Posterior cingulate gyrus (tissue), 11 donors: ENCODE measurements at regions not wholly inside any gene's neighbourhood (a gene's known extent, or its start where the extent isn't known, plus 50 kb on each side); places are given as distances from the start of the nearest gene placed in this dataset.
"Not testable (repeated sequence)": the region's sequence is repeated elsewhere in the genome, so short reads cannot be mapped to it uniquely, and the experiment has no call there.

Experiments used
- DNase-seq, 10 donors: peaks; one replicate each; pipeline versions ENCODE4 v3.0.0 to v3.0.0-alpha.2; 2020 to 2021; ENCODE audit warnings: mixed read lengths in 3 of 10
- intact Hi-C: fragments of 100-400 bp; cut with DNase I; formaldehyde crosslinking; loops from one replicate; pipeline ENCODE4 v1.15.1; 2023

DNA sequence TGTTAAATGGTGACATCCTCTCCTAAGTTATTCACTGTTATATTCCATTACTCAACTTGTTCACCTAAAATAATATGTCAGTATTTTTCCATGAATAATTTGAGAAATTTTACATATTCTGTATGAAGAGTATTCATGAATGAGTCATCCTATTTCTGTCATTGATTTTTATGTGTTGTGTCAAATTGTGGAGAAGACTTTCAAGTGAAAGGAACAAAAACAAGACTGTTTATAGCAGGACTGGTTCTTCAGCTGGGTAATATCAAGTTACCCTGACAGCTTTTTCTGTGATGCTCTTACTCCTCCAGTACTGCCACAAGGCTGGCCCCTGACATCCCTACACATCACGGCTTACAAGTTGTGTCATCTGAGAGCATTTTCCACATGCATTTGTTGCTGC, 847.7 kb downstream of the NCAM2 start:
- intact Hi-C loops: no loop called here
- no peak for DNase-seq

GRCh38 chr21:21851205-21851604, 853.0 kb downstream of the NCAM2 start:
- DNase-seq: no peak
- intact Hi-C loops: no loop called here

GRCh38 chr21:21851657-21852056, 853.4 kb downstream of the NCAM2 start:
- DNase-seq: no peak
- intact Hi-C loops: no loop called here

- intact Hi-C loops: no loop called here
- DNase-seq: no peak
Measured at GRCh38 chr21:21858502-21859334, 860.5 kb downstream of the NCAM2 start.

DNA sequence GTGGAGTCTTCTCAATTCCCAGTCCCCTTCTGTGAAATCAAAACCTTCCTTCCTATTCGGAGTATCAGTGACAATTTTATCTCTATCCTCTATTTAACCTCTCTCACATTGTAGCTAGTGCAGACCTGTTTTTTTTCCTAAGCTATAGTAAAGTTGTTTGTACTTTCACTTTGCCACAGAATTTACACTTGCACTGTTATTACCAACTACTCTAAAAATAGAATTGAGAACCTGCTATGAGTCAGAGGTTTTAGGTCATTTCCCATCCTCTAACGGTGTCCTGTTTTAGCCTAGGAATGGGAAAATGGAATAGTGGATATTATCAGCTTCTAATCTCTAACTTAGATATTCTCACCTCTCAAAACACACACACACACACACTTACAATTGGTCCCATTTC, 862.7 kb downstream of the NCAM2 start:
- no peak for DNase-seq
- intact Hi-C loops: no loop called here

DNA sequence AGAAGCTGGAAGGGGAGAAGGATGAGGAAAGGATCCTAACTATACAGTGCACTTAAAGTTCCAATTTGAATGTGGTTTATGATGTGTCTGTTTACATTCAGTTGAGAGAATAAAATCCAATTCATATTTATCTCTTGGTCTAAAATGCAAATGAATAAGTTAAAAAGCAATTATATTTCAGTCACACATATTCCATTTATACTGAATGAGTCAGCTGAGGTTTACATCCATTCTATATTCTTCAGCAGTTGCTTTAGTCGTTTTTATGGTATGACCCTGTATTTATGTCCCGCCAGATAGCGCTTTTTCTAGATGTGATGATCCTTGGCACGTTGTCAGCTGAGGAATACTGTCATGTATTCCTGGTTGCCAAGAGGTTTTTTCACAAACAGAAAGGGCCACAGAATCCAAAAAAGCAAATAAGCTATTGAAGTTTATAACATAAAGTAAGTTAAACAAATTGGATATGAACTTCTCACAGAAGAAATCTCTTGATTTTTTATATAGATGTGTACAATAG, 866.2 kb downstream of the NCAM2 start:
- intact Hi-C loops: no loop called here
- DNase-seq: no peak

DNA sequence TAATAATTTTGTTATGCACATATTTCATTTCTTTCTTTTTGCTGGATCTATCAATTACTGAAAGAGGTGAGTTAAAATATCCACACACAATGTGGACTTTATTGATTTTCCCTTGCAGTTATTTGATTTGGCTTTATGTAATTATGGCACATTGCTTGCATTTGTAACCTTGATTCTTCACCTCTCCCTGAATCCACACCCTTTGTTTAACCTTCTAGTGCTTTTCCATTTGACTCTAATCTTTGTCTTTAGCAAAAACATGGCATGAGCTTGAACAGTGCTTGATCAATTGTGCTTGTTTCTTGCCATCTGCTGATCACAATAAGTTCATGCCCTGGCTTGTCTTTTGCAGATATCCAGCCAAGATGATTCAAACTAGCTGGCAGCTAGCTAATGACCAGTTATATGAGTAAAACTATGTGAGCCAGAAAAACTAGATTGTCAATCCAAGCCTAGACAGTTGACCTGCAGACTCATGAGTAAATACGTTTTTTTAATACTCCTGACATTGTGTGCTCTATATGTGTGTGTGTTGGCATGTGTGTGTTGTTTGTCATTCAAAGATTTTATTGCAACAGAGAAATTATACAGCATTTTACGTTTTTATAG, 899.2 kb downstream of the NCAM2 start:
- intact Hi-C loops: no loop called here
- DNase-seq: no peak

DNA sequence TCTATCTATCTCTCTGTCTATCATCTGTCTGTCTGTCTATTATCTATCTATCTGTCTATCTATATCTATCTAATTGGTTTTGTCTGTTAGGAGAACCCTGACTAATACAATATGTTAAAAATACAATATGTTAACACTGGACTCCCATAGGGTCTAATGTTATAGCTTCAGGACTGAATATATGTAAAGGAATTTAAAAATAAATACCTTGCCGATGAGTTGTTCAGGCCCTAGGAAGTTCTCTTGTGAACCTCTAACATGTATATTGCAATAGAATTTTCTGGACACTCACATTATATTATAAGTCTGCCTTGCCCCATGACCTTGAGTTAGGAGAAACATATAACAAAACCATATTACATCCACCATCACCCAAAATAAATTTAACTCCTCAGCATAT, 900.6 kb downstream of the NCAM2 start:
- intact Hi-C loops: no loop called here

DNA sequence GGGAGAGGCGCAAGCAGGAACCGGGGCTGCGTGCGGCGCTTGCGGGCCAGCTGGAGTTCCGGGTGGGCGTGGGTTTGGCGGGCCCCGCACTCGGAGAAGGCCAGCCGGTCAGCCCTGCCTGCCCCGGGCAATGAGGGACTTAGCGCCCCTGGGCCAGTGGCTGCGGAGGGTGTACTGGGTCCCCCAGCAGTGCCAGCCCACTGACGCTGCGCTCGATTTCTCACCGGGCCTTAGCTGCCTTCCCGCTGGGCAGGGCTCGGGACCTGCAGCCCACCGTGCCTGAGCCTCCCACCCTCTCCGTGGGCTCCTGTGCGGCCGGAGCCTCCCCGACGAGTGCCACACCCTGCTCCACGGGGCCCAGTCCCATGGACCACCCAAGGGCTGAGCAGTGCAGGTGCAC, 904.2 kb downstream of the NCAM2 start:
- intact Hi-C loops: not testable (repeated sequence)
- peak in 1 of 10 donors; percentile 71 for DNase-seq

More for the DNA sequence above, 900.6 kb downstream of the NCAM2 start:
- DNase-seq: no peak

DNA sequence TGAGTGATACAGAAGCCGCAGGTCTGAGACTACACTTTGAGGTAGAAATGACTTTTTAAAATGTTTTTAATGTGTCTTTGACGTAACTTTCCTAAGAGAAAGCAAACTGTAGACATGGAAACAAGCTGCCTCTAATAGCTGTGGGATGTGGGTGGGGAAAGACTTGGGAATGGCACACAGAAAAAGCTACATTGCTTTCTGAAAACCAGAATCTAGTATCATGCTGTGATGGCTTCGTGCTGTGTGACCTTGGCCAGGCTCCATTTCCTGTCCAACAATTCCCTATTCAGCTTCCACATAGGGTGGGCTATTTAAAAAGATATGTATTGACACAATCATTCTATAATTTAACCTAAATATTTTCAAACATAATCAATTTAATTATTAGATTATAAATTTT, 909.1 kb downstream of the NCAM2 start:
- no peak for DNase-seq
- intact Hi-C loops: no loop called here

- intact Hi-C loops: no loop called here
- no peak for DNase-seq
Measured at GRCh38 chr21:21915816-21916215, 917.6 kb downstream of the NCAM2 start.

DNA sequence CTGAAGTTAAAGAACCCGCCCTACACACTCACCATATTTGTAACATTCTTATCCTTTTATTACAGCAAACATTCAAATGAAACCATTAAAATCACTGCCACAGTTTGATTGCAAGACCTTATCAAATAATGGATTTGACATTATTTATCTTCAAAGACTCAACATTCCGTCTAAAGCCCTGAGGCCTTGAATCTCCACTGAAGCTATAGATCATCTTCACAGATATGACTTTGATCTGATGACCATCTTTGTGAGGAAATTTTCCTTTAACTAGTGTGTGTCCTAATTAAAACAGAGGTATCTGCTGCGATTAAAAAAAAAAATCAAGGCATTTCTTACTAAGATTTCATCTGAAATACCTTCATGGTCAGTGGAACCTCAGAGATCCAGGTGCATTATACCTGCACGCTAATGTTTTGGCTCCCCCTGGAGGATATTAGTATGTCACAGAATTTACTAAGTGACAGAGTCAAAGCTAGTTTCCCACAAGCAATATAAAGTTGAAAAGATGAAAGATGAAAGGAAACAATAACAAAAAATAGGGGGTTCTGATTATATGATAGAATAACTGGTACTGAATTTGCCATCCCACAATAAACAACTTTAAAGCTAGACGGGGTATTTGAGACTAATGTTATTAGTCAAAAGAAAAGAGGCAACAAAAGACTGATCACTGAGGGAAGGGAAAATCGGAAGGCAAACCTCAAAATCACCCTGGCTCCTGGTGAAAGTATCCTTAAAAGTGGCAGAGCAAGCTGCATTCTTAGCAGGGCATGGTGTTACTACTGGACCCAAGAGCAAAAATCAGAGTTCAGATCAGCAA, 923.4 kb downstream of the NCAM2 start:
- no peak for DNase-seq
- intact Hi-C loops: loop anchor here (10.0 kb wide), 1 partner anchor 917 kb away; no protein-coding TSS in a partner anchor

DNA sequence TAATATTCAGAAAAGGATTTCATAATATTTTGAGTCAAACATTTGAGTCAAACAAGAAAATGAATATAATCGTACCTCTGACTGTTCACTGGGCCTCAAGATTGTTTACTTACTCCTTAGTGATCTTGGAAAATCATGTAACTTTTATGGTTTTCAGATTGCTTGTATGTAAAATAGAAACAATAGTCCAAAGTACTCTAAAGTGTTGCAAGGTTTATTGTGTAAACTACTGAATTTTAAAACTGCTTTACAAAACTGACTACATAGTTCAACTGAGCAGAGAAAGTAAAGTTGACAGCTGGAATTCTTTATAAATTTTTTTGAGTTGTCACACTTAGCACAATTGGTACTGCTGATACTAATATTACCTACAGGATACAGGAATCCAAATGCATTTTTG, 931.0 kb downstream of the NCAM2 start:
- intact Hi-C loops: loop anchor here (10.0 kb wide), 1 partner anchor 924 kb away; no protein-coding TSS in a partner anchor
- DNase-seq: no peak

- intact Hi-C loops: loop anchor here (10.0 kb wide), 1 partner anchor 925 kb away; no protein-coding TSS in a partner anchor
- DNase-seq: no peak
Measured at GRCh38 chr21:21929789-21930188, 931.6 kb downstream of the NCAM2 start.

GRCh38 chr21:21952566-21952965, 954.4 kb downstream of the NCAM2 start:
- no peak for DNase-seq
- intact Hi-C loops: no loop called here

- no peak for DNase-seq
- intact Hi-C loops: no loop called here
Measured at GRCh38 chr21:21955204-21955603, 957.0 kb downstream of the NCAM2 start.

- intact Hi-C loops: no loop called here
- DNase-seq: no peak
Measured at GRCh38 chr21:21957490-21957889, 959.3 kb downstream of the NCAM2 start.

DNA sequence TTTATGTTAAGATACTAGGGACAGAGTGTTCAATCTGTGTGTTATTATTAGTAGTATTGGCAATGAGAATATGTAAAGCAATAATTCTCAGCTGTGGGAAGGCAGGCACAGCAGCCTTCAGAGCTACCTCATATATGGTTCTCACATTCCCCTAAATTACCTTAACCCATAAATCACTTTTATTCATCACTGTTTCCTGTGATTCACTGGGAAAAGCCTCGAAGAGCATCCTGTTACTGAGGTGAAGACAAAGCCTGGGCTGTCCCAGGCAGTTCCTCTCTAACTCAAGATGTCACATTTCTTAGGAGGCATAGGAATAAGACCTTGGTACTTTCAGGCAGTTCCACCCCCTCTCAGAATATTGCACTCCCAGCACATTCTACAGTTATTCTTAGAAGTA, 965.7 kb downstream of the NCAM2 start:
- no peak for DNase-seq
- intact Hi-C loops: no loop called here

GRCh38 chr21:21968810-21969209, 970.6 kb downstream of the NCAM2 start:
- intact Hi-C loops: no loop called here

DNA sequence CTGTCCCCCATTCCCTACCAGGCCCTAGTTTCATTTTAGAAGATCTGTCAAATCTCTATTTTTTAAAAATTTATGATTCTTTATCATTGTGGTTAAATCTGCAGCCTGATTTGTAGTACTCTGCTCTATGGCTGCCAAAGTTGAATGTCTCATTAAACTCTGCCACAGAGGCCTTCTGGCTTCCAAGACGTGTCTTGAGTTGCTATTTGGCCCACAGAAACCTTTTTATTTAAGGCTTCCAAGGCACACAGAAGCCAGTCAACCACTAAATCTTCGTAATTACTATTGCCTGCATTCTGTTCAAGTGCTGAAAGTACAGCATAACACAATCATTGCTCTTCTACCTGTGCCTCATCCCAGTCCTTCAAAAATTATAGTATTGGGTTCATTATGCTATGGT, 971.0 kb downstream of the NCAM2 start:
- DNase-seq: no peak

More at GRCh38 chr21:21968810-21969209, 970.6 kb downstream of the NCAM2 start:
- no peak for DNase-seq

GRCh38 chr21:21971384-21971783, 973.2 kb downstream of the NCAM2 start:
- intact Hi-C loops: no loop called here
- DNase-seq: no peak

More for the DNA sequence above, 971.0 kb downstream of the NCAM2 start:
- intact Hi-C loops: no loop called here
